A673 (cell line): ENCODE measurements at regions not wholly inside any gene's neighbourhood (a gene's known extent, or its start where the extent isn't known, plus 50 kb on each side); places are given as distances from the start of the nearest gene placed in this dataset.

Source experiments
- BruUV-seq: library from RNA; stranded (reverse); fragments of 400-500 nt; replicated peaks from 2 replicates; lab custom pipeline; 2021; lab: Mats Ljungman, UMichigan
- CTCF ChIA-PET: fragments of 300-600 bp; sonication (Branson Sonifier 250); formaldehyde crosslinking; loops from one replicate; lab custom pipeline; 2022; ENCODE audit warnings: antibody characterized with exemption; lab: Charles Lee
- POLR2A ChIA-PET: fragments of 300-600 bp; sonication (Branson Sonifier 250); formaldehyde crosslinking; loops from one replicate; lab custom pipeline; 2022; ENCODE audit warnings: antibody characterized with exemption; ENCODE audit not compliant: low non-redundant PET; lab: Charles Lee
- DNase-seq: peaks from one replicate; pipeline ENCODE4 v3.0.0-alpha.2; 2015; ENCODE audit warnings: low spot score
- H3K27ac ChIP-seq: fragments of 200-600 bp; sonication (generic); 2 replicates; pipeline ENCODE4 v1.5.1; 2016; ENCODE audit warnings: mixed run types, low read depth, mild to moderate bottlenecking, mixed read lengths, antibody characterized with exemption, low read length; ENCODE audit not compliant: poor library complexity, severe bottlenecking
- H3K27me3 ChIP-seq: fragments of 200-600 bp; sonication (generic); replicated peaks from 2 replicates; pipeline ENCODE4 v1.6.1; 2017; ENCODE audit warnings: mixed run types, low read depth, mild to moderate bottlenecking, mixed read lengths, antibody characterized with exemption, low read length; ENCODE audit not compliant: insufficient read depth, poor library complexity
- H3K36me3 ChIP-seq: fragments of 200-600 bp; sonication (generic); 2 replicates; pipeline ENCODE4 v1.6.1; 2016; ENCODE audit warnings: mixed run types, mild to moderate bottlenecking, mixed read lengths, antibody characterized with exemption, low read length; ENCODE audit not compliant: insufficient read depth, poor library complexity, severe bottlenecking
- H3K4me1 ChIP-seq: fragments of 200-600 bp; sonication (generic); 2 replicates; pipeline ENCODE4 v1.6.1; 2017; ENCODE audit warnings: mixed run types, mild to moderate bottlenecking, mixed read lengths, antibody characterized with exemption, low read length; ENCODE audit not compliant: insufficient read depth, poor library complexity, severe bottlenecking
- H3K4me3 ChIP-seq: fragments of 200-600 bp; sonication (generic); 2 replicates; pipeline ENCODE4 v1.5.1; 2016; ENCODE audit warnings: low read depth, mixed run types, mild to moderate bottlenecking, mixed read lengths, low read length; ENCODE audit not compliant: poor library complexity, severe bottlenecking
- H3K9me3 ChIP-seq: fragments of 200-600 bp; sonication (generic); 2 replicates; pipeline ENCODE4 v1.6.1; 2016; ENCODE audit warnings: mixed run types, low read depth, mild to moderate bottlenecking, mixed read lengths, antibody characterized with exemption, low read length; ENCODE audit not compliant: poor library complexity, severe bottlenecking
- CTCF ChIP-seq: fragments of 300-800, 200-600 bp; sonication (generic); conservative IDR thresholded peaks from 2 replicates; pipeline ENCODE4 v1.5.1; 2017; ENCODE audit warnings: low read depth, mild to moderate bottlenecking, antibody characterized with exemption, low read length, moderate library complexity, mixed read lengths
- EZH2 ChIP-seq: fragments of 200-600 bp; sonication (generic); IDR thresholded peaks from 2 replicates; pipeline ENCODE4 v1.6.1; 2017; ENCODE audit warnings: borderline replicate concordance, low read depth, mild to moderate bottlenecking, mixed read lengths, antibody characterized with exemption, low read length; ENCODE audit not compliant: poor library complexity, severe bottlenecking
- intact Hi-C: fragments of 100-400 bp; cut with micrococcal nuclease; formaldehyde crosslinking; loops from one replicate; pipeline ENCODE4 v1.10.0; 2022; ENCODE audit not compliant: unreplicated experiment

- Histone ChIP-seq H3K9me3 (no peaks in the 10 kb centered on the region), H3K4me3 (no peak overlapping the region), H3K36me3 (no peaks in the 10 kb centered on the region), H3K27me3 (no peaks in the 10 kb centered on the region), H3K4me1 (no peaks in the 10 kb centered on the region), H3K27ac (no peak overlapping the region)
- DNase-seq, result no peak
- BruUV-seq, result no TSS peak
- POLR2A ChIA-PET, result no interaction called here
- intact Hi-C loops, result no loop called here
- TF ChIP-seq CTCF (no peak), EZH2 (no peak)
- CTCF ChIA-PET, result no interaction called here
These were observed 152.4 kb downstream of the HLX start for GRCh38 chr1:221031458-221032203.

GRCh38 chr1:221032204-221032585 is 153.0 kb downstream of the HLX start:
- BruUV-seq, result no TSS peak
- intact Hi-C loops, result no loop called here
- ChIA-PET POLR2A (no interaction called here), CTCF (no interaction called here)
- no peaks in the 10 kb centered on the region for H3K4me1 ChIP-seq
- H3K4me3 ChIP-seq, result no peak overlapping the region
- no peak overlapping the region for H3K27ac ChIP-seq
- no peaks in the 10 kb centered on the region for H3K27me3 ChIP-seq
- no peaks in the 10 kb centered on the region for H3K36me3 ChIP-seq
- no peak for DNase-seq
- TF ChIP-seq EZH2 (no peak), CTCF (no peak)
- H3K9me3 ChIP-seq, result no peaks in the 10 kb centered on the region

- no peaks in the 10 kb centered on the region for H3K36me3 ChIP-seq
- H3K27me3 ChIP-seq, result no peaks in the 10 kb centered on the region
- ChIA-PET CTCF (no interaction called here), POLR2A (no interaction called here)
- DNase-seq, result peak; percentile 64
- intact Hi-C loops, result no loop called here
- no peaks in the 10 kb centered on the region for H3K4me1 ChIP-seq
- no peaks in the 10 kb centered on the region for H3K9me3 ChIP-seq
- H3K27ac ChIP-seq, result no peak overlapping the region
- TF ChIP-seq EZH2 (no peak), CTCF (no peak)
- H3K4me3 ChIP-seq, result no peak overlapping the region
- BruUV-seq, result no TSS peak
These were observed 153.5 kb downstream of the HLX start for GRCh38 chr1:221032637-221033280.
